Thymus (tissue), 11 donors: ENCODE measurements at regions not wholly inside any gene's neighbourhood (a gene's known extent, or its start where the extent isn't known, plus 50 kb on each side); places are given as distances from the start of the nearest gene placed in this dataset.

Source experiments
- DNase-seq, 9 donors: peaks; one replicate each; pipeline ENCODE4 v3.0.0-alpha.2; 2013; ENCODE audit warnings: low spot score in 9 of 9, low read depth in 6 of 9, missing footprints in 1 of 9
- H3K27ac ChIP-seq, 2 donors: one replicate each; pipeline ENCODE4 v1.5.1; 2013; ENCODE audit warnings: control low read depth in 1 of 2, low read depth in 1 of 2, low read length in 1 of 2, mild to moderate bottlenecking in 1 of 2, moderate library complexity in 1 of 2
- H3K27me3 ChIP-seq, 2 donors: one replicate each; pipeline ENCODE4 v1.5.1; 2013; ENCODE audit warnings: low read length in 1 of 2; ENCODE audit not compliant: control insufficient read depth in 2 of 2, insufficient read depth in 1 of 2
- H3K36me3 ChIP-seq, 2 donors: one replicate each; pipeline ENCODE4 v1.5.1; 2013; ENCODE audit warnings: low read length in 1 of 2, mild to moderate bottlenecking in 1 of 2, moderate library complexity in 1 of 2; ENCODE audit not compliant: control insufficient read depth in 2 of 2, insufficient read depth in 2 of 2
- H3K4me1 ChIP-seq, 2 donors: one replicate each; pipeline ENCODE4 v1.5.1; 2013; ENCODE audit warnings: low read length in 2 of 2; ENCODE audit not compliant: control insufficient read depth in 2 of 2, insufficient read depth in 2 of 2
- H3K4me3 ChIP-seq, 2 donors: one replicate each; pipeline ENCODE4 v1.5.1; 2013; ENCODE audit warnings: low read length in 2 of 2, control low read depth in 1 of 2, mild to moderate bottlenecking in 1 of 2
- H3K9me3 ChIP-seq, 2 donors: one replicate each; pipeline ENCODE4 v1.5.1; 2013; ENCODE audit warnings: low read length in 1 of 2, mild to moderate bottlenecking in 1 of 2; ENCODE audit not compliant: control insufficient read depth in 2 of 2, insufficient read depth in 1 of 2
- WGBS: extraction: QIAGEN DNeasy Blood & Tissue Kit; methylation state at CpG from one replicate; pipeline ENCODE4 v1.1.7; 2013; 5-methylcytosine and 5-hydroxymethylcytosine counted together
- donor health status: healthy.

DNA sequence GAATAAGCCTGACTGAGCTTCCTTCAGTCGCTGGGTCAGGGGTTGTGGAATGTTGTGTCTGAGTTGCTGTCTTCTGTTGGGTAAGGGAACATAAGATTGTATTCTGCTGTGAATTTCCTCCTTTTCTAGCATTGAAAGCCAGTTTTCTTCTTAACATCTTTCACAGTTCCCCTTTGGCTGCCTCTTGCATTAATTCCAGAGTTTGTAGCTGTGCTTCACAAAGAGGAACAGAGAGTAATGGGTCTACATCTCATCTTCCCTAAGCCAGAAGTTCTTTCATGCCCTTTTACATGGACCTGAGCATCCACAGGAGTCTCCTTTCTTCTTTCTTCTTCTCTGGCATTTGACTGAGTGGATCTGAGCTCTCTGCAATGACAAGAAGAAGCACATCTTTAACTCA lies 686.8 kb downstream of the KCTD16 start:
- Histone ChIP-seq H3K36me3 (no peaks in the 10 kb centered on the region), H3K9me3 (no peaks in the 10 kb centered on the region), H3K27ac (no peak overlapping the region), H3K4me3 (no peak overlapping the region), H3K27me3 (no peaks in the 10 kb centered on the region), H3K4me1 (no peaks in the 10 kb centered on the region)
- DNase-seq, result no peak
- WGBS, result 41% methylated on average over 1 of the region's 1 CpG

DNA sequence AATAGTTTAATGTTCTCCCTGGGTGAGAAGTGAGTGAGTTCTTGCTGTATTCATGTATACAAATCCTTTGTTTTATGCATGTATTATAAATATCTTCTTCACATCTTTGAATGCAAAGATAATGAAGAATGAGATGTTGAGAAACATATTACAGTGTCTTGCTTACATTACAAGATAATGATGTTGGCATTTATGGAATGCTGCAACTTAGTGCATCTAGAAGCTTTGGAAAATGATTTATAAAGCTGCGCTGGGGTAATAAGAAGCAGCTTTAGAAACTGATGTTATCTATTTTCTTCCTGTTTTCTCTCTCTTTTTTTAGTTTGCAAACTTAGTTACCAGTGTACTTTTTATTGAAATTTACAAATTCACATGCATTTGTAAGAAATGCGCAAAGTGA lies 673.4 kb downstream of the KCTD16 start:
- H3K9me3 ChIP-seq, result no peaks in the 10 kb centered on the region
- no peak overlapping the region for H3K4me3 ChIP-seq
- H3K27ac ChIP-seq, result no peak overlapping the region
- no peaks in the 10 kb centered on the region for H3K36me3 ChIP-seq
- no peak for DNase-seq
- no peaks in the 10 kb centered on the region for H3K27me3 ChIP-seq
- H3K4me1 ChIP-seq, result no peaks in the 10 kb centered on the region
- WGBS, result 97% methylated on average over 2 of the region's 2 CpGs

DNA sequence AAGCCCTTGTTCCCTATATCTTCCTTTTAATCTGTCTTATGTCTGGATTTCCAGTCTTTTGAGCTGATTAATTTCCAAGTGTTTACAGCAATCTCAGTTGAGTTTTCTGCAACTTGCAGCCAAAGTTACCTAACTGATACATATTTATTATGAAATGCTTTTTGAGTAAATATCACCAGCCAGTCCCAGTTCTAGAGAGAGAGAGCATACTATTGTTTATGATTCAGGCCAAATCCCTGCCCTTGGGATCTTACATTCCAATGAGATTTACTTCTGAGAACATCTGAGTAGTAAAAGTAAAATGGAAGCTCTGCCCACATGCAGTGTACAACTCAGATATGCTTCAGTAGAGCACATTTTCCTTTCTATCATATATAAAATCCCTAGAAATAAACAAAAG lies 661.7 kb downstream of the KCTD16 start:
- no peaks in the 10 kb centered on the region for H3K9me3 ChIP-seq
- no peaks in the 10 kb centered on the region for H3K27me3 ChIP-seq
- H3K27ac ChIP-seq, result no peak overlapping the region
- no peaks in the 10 kb centered on the region for H3K36me3 ChIP-seq
- no peak overlapping the region for H3K4me3 ChIP-seq
- no peak for DNase-seq
- no peaks in the 10 kb centered on the region for H3K4me1 ChIP-seq

DNA sequence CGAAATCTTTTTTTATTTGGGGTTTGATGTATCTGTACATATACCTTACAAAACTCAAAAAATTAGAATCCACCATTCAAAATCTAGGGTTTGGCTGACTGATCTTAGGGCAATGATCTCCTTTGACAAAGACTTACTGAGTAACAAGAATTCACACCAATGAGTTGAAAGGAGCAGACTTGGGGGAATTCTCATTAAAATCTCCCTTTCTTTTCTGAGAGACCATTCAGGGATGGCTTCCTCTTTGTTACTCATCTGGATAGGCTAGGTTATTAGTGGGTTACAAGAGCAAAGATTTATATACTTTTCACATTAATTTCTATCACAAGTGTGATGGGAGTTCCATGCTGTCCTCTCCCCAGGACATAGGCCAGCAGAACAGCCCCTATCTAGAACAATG lies 661.0 kb downstream of the KCTD16 start:
- H3K4me3 ChIP-seq, result no peak overlapping the region
- no peaks in the 10 kb centered on the region for H3K9me3 ChIP-seq
- 83% methylated on average over 1 of the region's 1 CpG for WGBS
- no peaks in the 10 kb centered on the region for H3K4me1 ChIP-seq
- H3K27ac ChIP-seq, result no peak overlapping the region
- no peaks in the 10 kb centered on the region for H3K27me3 ChIP-seq
- H3K36me3 ChIP-seq, result no peaks in the 10 kb centered on the region
- DNase-seq, result no peak

DNA sequence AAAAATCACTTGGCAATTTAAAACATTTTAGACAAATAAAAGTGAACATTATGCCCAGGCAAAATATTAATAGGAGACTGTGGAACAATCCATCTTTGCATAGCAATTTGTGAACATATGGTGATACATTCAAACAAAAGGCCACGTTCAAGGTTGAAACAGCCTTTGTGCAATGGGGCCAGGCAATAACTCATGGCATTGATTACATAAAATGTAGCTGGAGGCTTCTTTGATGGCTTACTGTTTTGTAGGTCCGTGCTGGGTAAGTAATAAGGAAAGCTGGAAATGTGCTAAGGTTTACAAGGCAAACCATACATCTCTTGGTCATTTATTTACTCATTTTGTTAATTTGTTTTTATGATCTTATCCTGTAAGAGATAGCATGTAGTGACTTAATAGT lies 651.8 kb downstream of the KCTD16 start:
- no peak overlapping the region for H3K27ac ChIP-seq
- 91% methylated on average over 2 of the region's 2 CpGs for WGBS

DNA sequence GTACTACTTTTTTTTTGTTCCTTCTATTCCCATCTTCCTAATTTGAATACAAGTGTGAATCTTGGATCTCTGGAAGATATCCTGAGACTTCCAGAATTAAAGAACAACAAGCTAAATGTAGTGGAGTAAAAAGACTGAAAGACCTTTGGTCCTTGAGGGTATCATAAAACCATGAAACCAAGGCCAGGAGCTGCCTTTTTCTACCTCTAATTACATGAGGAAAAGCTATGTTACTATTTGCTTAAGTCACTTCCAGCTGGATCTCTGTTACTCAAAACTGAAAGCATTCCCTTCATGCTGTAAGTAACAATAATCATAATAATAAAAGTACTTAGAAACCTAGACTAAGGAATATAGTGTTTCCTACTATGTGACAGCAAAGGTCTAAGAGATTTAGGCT lies 649.6 kb downstream of the KCTD16 start:
- Histone ChIP-seq H3K4me1 (no peaks in the 10 kb centered on the region), H3K27me3 (no peaks in the 10 kb centered on the region), H3K27ac (no peak overlapping the region), H3K36me3 (no peaks in the 10 kb centered on the region), H3K9me3 (no peaks in the 10 kb centered on the region), H3K4me3 (no peak overlapping the region)
- no peak for DNase-seq

More for the DNA sequence above, 651.8 kb downstream of the KCTD16 start:
- no peak for DNase-seq
- no peaks in the 10 kb centered on the region for H3K27me3 ChIP-seq
- no peaks in the 10 kb centered on the region for H3K4me1 ChIP-seq
- H3K9me3 ChIP-seq, result no peaks in the 10 kb centered on the region
- no peak overlapping the region for H3K4me3 ChIP-seq
- no peaks in the 10 kb centered on the region for H3K36me3 ChIP-seq

DNA sequence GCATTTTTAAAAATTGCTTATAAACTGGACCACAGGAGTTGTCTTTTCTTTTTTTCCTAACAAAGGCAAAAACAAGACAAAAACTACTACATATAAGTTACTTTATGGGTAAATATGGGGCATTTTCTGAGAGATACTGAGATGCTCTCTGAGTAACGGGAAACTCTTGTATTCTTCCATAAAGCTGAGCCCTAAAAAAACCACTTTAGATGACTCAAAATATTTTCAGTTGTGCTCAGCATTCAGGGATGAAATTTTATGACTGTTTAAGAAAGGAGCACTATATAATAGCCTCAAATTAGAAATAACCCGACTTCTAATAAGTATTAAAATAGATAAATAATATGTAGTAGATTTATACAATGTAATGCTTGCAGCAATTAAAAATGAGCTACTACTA lies 644.5 kb downstream of the KCTD16 start:
- Histone ChIP-seq H3K36me3 (no peaks in the 10 kb centered on the region), H3K4me1 (no peaks in the 10 kb centered on the region), H3K4me3 (no peak overlapping the region), H3K27me3 (no peaks in the 10 kb centered on the region), H3K9me3 (no peaks in the 10 kb centered on the region), H3K27ac (no peak overlapping the region)
- DNase-seq, result no peak
- WGBS, result 78% methylated on average over 2 of the region's 2 CpGs

DNA sequence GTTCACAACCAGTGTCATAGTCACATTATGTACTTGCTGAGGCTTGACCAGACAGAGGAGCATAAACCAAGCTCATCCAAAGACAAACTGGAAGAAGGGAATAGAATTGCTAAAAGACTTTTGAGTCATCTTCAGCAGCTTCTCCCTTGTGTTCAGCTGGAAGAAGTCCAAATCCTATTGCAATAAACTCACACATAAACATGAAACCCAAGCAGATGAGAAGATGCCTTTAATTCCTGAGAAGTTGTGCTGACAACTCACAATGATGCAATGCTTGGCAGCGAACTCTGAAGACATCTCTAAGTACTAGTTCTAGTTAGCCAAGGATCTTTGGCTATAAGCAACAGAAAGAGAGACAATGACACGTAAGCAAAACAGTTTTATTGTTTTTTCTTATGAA lies 642.1 kb downstream of the KCTD16 start:
- 79% methylated on average over 2 of the region's 2 CpGs for WGBS
- Histone ChIP-seq H3K4me1 (no peaks in the 10 kb centered on the region), H3K4me3 (no peak overlapping the region), H3K9me3 (no peaks in the 10 kb centered on the region), H3K27ac (no peak overlapping the region), H3K27me3 (no peaks in the 10 kb centered on the region), H3K36me3 (no peaks in the 10 kb centered on the region)
- no peak for DNase-seq

DNA sequence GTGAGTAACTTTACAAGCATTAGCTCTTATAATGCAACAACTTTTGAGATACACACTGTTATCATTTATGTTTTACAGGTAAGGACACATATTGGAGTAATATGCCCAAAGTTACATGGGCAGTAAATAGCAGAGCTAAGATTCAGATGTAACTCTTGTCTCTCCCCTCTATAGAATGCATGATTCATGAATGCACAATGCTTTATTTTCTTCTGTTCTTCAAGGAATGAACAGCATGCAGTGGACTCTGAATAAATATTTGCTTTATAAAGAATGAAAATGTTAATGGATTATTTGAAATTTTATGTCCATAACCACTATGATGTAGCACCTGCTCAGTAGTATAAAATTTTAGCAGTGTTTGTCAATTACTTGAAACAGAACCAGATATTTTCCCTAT lies 629.5 kb downstream of the KCTD16 start:
- Histone ChIP-seq H3K27me3 (no peaks in the 10 kb centered on the region), H3K4me3 (no peak overlapping the region), H3K9me3 (no peaks in the 10 kb centered on the region), H3K4me1 (no peaks in the 10 kb centered on the region), H3K36me3 (no peaks in the 10 kb centered on the region), H3K27ac (no peak overlapping the region)
- no peak for DNase-seq

DNA sequence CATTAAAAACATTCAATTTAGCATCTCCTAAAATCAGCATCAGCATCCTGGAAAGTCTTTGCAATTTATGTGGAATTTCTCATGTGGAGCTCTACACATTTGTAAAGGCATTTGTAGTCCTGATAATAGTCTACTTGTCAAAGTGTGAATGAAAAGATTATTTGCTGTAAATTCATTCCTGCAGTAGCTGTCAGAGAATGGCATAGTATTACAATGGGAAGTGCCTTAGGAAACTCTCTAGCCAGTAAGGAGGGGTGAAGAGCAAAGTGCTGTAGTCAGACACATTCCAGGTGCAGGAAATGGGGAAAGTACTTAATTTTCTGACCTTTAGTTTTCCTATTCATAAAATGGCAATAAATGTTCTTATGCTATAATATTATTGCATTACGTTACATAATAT lies 627.9 kb downstream of the KCTD16 start:
- no peaks in the 10 kb centered on the region for H3K27me3 ChIP-seq
- H3K36me3 ChIP-seq, result no peaks in the 10 kb centered on the region
- 89% methylated on average over 1 of the region's 1 CpG for WGBS
- H3K4me1 ChIP-seq, result no peaks in the 10 kb centered on the region
- no peak overlapping the region for H3K4me3 ChIP-seq
- DNase-seq, result no peak
- H3K9me3 ChIP-seq, result no peaks in the 10 kb centered on the region
- no peak overlapping the region for H3K27ac ChIP-seq
